Thymus (tissue), 11 donors: ENCODE measurements at regions not wholly inside any gene's neighbourhood (a gene's known extent, or its start where the extent isn't known, plus 50 kb on each side); places are given as distances from the start of the nearest gene placed in this dataset.
A peak's percentile ranks its signal among the peaks of the same experiment; 100 is the strongest.

ENCODE experiments used
- DNase-seq, 9 donors: peaks; one replicate each; pipeline ENCODE4 v3.0.0-alpha.2; 2013; ENCODE audit warnings: low spot score in 9 of 9, low read depth in 6 of 9, missing footprints in 1 of 9
- H3K27ac ChIP-seq, 2 donors: one replicate each; pipeline ENCODE4 v1.5.1; 2013; ENCODE audit warnings: control low read depth in 1 of 2, low read depth in 1 of 2, low read length in 1 of 2, mild to moderate bottlenecking in 1 of 2, moderate library complexity in 1 of 2
- H3K27me3 ChIP-seq, 2 donors: one replicate each; pipeline ENCODE4 v1.5.1; 2013; ENCODE audit warnings: low read length in 1 of 2; ENCODE audit not compliant: control insufficient read depth in 2 of 2, insufficient read depth in 1 of 2
- H3K36me3 ChIP-seq, 2 donors: one replicate each; pipeline ENCODE4 v1.5.1; 2013; ENCODE audit warnings: low read length in 1 of 2, mild to moderate bottlenecking in 1 of 2, moderate library complexity in 1 of 2; ENCODE audit not compliant: control insufficient read depth in 2 of 2, insufficient read depth in 2 of 2
- H3K4me1 ChIP-seq, 2 donors: one replicate each; pipeline ENCODE4 v1.5.1; 2013; ENCODE audit warnings: low read length in 2 of 2; ENCODE audit not compliant: control insufficient read depth in 2 of 2, insufficient read depth in 2 of 2
- H3K4me3 ChIP-seq, 2 donors: one replicate each; pipeline ENCODE4 v1.5.1; 2013; ENCODE audit warnings: low read length in 2 of 2, control low read depth in 1 of 2, mild to moderate bottlenecking in 1 of 2
- H3K9me3 ChIP-seq, 2 donors: one replicate each; pipeline ENCODE4 v1.5.1; 2013; ENCODE audit warnings: low read length in 1 of 2, mild to moderate bottlenecking in 1 of 2; ENCODE audit not compliant: control insufficient read depth in 2 of 2, insufficient read depth in 1 of 2
- WGBS: extraction: QIAGEN DNeasy Blood & Tissue Kit; methylation state at CpG from one replicate; pipeline ENCODE4 v1.1.7; 2013; 5-methylcytosine and 5-hydroxymethylcytosine counted together
- donor health status: healthy.

GRCh38 chr2:217520356-217521010 is 482.3 kb downstream of the TNS1 start:
- Histone ChIP-seq H3K36me3 (no peaks in the 10 kb centered on the region), H3K4me1 (no peaks in the 10 kb centered on the region), H3K4me3 (no peak overlapping the region), H3K27me3 (peaks cover 0 to 3% of the 10 kb centered on the region in 2 donors), H3K9me3 (no peaks in the 10 kb centered on the region), H3K27ac (no peak overlapping the region)
- 95% methylated on average over 4 of the region's 4 CpGs for WGBS
- DNase-seq: no peak

DNA sequence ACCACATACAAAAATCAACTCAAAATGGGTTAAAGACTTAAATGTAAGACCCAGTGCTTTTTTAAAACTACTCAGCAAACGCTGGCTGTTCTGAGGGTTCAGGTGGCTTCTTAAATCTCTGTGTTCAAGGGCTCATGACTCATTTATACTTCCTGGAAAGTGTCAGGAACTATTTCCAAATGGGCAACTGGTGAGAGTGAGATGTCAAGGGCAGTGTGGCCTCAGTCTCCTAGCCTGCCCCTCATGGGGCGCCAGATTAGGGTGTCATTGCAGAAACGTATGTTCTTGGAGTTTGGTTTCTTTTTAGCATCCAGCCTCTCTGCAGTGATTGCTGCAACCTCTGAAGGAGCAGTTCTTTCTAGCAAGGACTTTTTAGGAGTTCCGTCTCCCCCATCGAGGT is 485.4 kb downstream of the TNS1 start:
- WGBS: 92% methylated on average over 5 of the region's 5 CpGs
- no peak overlapping the region for H3K27ac ChIP-seq

GRCh38 chr2:217515615-217516309 is 487.0 kb downstream of the TNS1 start:
- 97% methylated on average over 5 of the region's 5 CpGs for WGBS

More for the DNA sequence above, 485.4 kb downstream of the TNS1 start:
- Histone ChIP-seq H3K9me3 (no peaks in the 10 kb centered on the region), H3K27me3 (no peaks in the 10 kb centered on the region), H3K4me3 (no peak overlapping the region), H3K36me3 (no peaks in the 10 kb centered on the region), H3K4me1 (no peaks in the 10 kb centered on the region)
- no peak for DNase-seq

GRCh38 chr2:217513258-217513657 is 489.5 kb downstream of the TNS1 start:
- Histone ChIP-seq H3K27ac (no peak overlapping the region), H3K9me3 (no peaks in the 10 kb centered on the region), H3K36me3 (no peaks in the 10 kb centered on the region), H3K27me3 (peaks cover 0 to 2% of the 10 kb centered on the region in 2 donors), H3K4me3 (no peak overlapping the region), H3K4me1 (peaks cover 2 to 3% of the 10 kb centered on the region in 2 donors)
- WGBS: 82% methylated on average over 1 of the region's 1 CpG
- DNase-seq: no peak

More at GRCh38 chr2:217515615-217516309, 487.0 kb downstream of the TNS1 start:
- H3K27ac ChIP-seq: no peak overlapping the region
- no peaks in the 10 kb centered on the region for H3K36me3 ChIP-seq
- no peaks in the 10 kb centered on the region for H3K9me3 ChIP-seq
- DNase-seq: no peak
- peaks cover 2 to 3% of the 10 kb centered on the region in 2 donors for H3K4me1 ChIP-seq
- H3K27me3 ChIP-seq: peaks cover 0 to 2% of the 10 kb centered on the region in 2 donors
- no peak overlapping the region for H3K4me3 ChIP-seq

GRCh38 chr2:217512728-217513127 is 490.1 kb downstream of the TNS1 start:
- H3K4me1 ChIP-seq: peaks cover 2 to 3% of the 10 kb centered on the region in 2 donors
- H3K9me3 ChIP-seq: no peaks in the 10 kb centered on the region
- H3K36me3 ChIP-seq: no peaks in the 10 kb centered on the region
- DNase-seq: no peak
- peaks cover 0 to 2% of the 10 kb centered on the region in 2 donors for H3K27me3 ChIP-seq
- H3K27ac ChIP-seq: no peak overlapping the region
- WGBS: 86% methylated on average over 4 of the region's 4 CpGs
- H3K4me3 ChIP-seq: no peak overlapping the region

GRCh38 chr2:217512259-217512658 is 490.5 kb downstream of the TNS1 start:
- peaks cover 2 to 3% of the 10 kb centered on the region in 2 donors for H3K4me1 ChIP-seq
- peaks cover 0 to 2% of the 10 kb centered on the region in 2 donors for H3K27me3 ChIP-seq
- no peaks in the 10 kb centered on the region for H3K36me3 ChIP-seq
- no peak for DNase-seq
- WGBS: 28% methylated on average over 1 of the region's 1 CpG
- H3K4me3 ChIP-seq: no peak overlapping the region
- H3K27ac ChIP-seq: no peak overlapping the region
- H3K9me3 ChIP-seq: no peaks in the 10 kb centered on the region

DNA sequence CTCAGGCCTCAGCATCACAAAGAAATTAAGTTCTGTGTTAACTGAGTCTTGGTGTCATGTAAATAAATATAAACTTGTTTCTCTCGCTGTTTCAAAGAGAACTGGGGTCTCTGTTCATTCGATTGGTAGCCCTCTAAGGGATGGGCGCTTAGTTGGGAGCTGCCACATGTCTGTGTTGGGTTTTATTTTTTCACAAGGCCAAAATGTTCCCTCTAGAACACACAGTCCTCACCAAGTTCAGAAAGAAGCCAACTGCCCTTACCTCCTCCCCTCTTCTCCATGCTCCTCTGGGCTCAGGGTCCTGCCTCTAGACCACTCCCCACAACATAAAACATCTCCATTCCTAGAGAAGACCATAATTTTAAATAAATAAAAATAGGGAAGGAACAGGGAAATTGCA is 490.9 kb downstream of the TNS1 start:
- DNase-seq: no peak
- peaks cover 2 to 3% of the 10 kb centered on the region in 2 donors for H3K4me1 ChIP-seq
- 83% methylated on average over 3 of the region's 3 CpGs for WGBS
- H3K36me3 ChIP-seq: no peaks in the 10 kb centered on the region
- H3K27ac ChIP-seq: no peak overlapping the region
- H3K9me3 ChIP-seq: no peaks in the 10 kb centered on the region
- no peak overlapping the region for H3K4me3 ChIP-seq
- H3K27me3 ChIP-seq: peaks cover 0 to 2% of the 10 kb centered on the region in 2 donors

GRCh38 chr2:217510771-217511291 is 492.0 kb downstream of the TNS1 start:
- Histone ChIP-seq H3K9me3 (no peaks in the 10 kb centered on the region), H3K4me3 (no peak overlapping the region), H3K36me3 (no peaks in the 10 kb centered on the region), H3K27me3 (peaks cover 0 to 2% of the 10 kb centered on the region in 2 donors), H3K27ac (no peak overlapping the region), H3K4me1 (peaks cover 2 to 3% of the 10 kb centered on the region in 2 donors)
- peak; percentile 54 to 89 (median 68) for DNase-seq
- WGBS: 31% methylated on average over 9 of the region's 9 CpGs

DNA sequence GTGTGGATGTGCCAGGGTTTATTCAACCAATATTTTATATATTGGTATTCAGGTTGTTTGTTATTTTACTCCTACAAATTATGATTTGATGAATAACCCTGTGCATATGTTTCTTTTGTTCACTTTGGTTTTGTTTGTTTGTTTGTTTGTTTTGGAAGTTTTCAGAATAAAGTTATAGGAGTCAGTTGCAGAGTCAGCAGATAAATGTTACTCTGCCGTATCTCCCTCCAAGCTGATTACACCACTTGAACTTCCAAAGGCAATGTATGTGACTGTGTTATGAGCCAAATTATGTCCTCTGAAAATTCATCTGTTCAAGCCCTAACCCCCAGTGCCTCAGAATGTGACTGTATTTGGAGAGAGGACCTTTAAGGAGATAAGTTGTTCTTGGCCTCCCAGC is 497.5 kb downstream of the TNS1 start:
- Histone ChIP-seq H3K27ac (no peak overlapping the region), H3K4me1 (no peaks in the 10 kb centered on the region), H3K4me3 (no peak overlapping the region), H3K36me3 (no peaks in the 10 kb centered on the region), H3K27me3 (no peaks in the 10 kb centered on the region), H3K9me3 (no peaks in the 10 kb centered on the region)
- DNase-seq: no peak
- 94% methylated on average over 1 of the region's 1 CpG for WGBS
